22Rv1 (cell line): ENCODE measurements at regions not wholly inside any gene's neighbourhood (a gene's known extent, or its start where the extent isn't known, plus 50 kb on each side); places are given as distances from the start of the nearest gene placed in this dataset.

ENCODE experiments used
- CTCF ChIP-seq: fragments of 450-650 bp; IDR thresholded peaks from 2 replicates; pipeline ENCODE4 v1.5.1; 2017; ENCODE audit warnings: mild to moderate bottlenecking
- ZFX ChIP-seq: fragments of 450-650 bp; IDR thresholded peaks from 2 replicates; pipeline ENCODE4 v1.6.1; 2017; ENCODE audit warnings: antibody characterized with exemption, borderline replicate concordance

- no peak for TF ChIP-seq CTCF
- TF ChIP-seq ZFX, result no peak
These were observed 73.5 kb upstream of the WNT7B start for GRCh38 chr22:46050451-46050845.
